ENCODE measurements at regions not wholly inside any gene's neighbourhood (a gene's known extent, or its start where the extent isn't known, plus 50 kb on each side); places are given as distances from the start of the nearest gene placed in this dataset.

DNA sequence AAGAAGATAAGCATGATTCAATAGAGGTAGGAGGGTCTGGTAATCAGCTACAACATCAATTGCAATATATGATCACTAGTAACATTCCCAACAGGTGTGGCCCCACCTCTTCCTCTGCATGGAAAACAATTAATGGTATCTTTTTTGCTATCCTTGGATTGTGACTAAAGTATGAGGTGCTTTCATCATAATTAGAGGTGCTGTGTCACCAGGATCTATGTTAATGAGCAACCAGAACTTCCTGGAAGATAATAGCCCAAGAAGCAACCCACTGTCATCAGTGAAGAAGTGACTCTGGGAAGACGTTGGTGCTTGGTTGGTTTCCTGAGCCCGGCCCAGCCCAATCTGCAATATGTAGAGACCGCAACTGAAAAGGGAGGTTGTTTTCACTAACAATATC lies 167.2 kb downstream of the SETD4 start:
- DNase-seq = no peak

DNA sequence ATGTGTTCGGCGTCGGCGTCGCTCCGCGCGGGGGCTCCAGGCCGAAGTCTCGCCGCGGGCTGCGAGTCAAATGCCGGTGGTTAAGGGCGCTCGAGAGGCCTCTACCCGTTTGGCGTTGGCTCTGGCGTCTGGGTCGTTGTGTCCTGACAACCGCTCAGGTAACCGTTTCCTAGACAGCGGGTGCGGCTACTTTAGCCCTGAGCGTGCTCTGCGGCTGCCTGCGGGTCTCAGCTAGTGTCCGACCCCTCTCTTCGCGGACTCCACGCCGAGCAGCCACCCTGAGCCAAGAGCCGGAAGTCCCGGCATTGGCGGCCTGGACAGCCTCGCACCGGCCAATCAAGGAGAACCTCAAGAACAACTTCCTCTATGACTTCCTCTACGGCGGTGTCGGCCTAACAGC lies 173.4 kb downstream of the SETD4 start:
- no peak for DNase-seq

DNA sequence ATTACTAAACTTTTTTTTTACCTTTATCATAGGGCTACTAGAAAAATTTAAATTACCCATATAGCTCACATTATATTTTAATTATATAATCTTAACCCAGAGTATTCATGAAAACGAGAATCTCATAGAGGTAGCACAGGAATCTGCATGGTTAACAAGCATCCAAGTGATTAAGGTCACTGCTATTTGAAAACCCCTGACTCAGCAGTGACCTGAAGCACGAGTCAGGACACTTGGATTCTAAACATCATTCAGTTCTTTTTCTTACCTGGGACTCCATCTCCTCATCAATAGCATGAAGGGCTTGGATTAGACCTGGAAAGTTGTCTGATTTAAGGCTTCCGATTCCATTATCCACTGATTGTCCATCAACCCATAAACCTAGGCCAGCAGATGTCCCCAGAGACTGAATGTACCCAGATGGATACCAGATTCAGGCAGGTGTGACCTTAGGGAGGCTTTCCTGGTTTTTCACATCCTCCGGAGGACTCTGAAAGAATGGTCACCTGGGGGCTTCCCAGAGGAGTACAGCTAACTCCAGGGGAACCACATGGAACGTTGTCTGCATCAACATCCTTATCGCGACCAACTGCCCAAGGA lies 174.3 kb downstream of the SETD4 start:
- DNase-seq = no peak

DNA sequence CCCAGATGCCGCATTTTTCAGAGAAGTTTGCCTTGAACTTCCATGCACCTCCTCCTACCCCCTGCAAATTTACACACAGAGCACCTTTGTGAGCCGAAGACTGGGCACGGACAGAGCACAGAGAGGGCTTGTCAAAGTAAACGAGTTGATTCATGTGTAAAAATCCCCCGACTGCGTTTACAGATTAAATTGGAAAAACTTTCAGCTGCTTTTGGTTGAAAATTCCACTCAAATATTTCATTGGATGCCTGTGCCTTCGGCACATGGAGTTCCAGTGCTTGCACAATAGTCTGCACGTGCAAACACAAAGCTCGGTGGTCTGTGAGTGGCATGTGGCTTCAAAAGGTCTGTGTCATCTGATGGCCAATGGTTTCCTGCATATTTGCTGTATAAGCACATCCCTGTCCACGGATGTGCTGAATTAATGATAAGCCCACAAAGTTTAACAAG lies 177.5 kb downstream of the SETD4 start:
- no peak for DNase-seq

DNA sequence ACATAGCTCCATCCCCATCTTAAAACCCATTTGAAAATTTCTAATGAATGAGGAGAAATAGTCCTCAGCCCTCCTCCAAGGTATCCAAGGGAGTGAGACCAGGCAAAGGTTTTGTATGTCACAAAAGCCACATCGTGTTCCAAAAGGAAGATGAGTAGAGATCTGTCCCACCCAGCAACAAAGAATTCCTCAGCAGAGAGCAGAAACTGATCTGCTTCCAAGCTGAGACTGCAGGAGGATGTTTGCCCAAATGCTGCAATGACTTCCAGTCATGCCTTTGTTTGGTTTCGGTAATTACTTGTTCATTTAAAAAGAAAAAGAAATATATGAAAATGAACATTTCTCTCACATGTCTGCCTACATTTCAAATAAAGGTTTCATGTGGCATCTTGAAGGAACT lies 186.9 kb downstream of the SETD4 start:
- DNase-seq = no peak

DNA sequence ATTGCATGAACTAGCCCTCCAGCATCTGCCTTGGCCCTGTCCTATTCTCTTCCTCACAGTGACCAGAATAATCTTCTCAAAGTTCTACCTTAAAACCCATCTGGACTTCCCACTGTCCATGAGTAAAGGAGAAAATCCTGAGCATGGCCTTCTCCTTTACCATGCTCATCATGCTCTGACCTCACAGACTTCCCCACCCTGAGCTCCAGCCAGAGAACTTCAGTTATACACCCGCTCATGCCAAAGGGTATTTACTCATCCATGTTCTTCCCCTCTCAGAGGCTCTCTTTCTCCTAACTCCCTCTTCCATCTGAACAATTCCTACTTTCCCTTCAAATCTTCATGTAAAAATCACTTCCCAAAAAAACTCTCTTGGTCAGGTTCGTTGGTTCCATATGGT lies 188.4 kb downstream of the SETD4 start:
- DNase-seq = no peak

DNA sequence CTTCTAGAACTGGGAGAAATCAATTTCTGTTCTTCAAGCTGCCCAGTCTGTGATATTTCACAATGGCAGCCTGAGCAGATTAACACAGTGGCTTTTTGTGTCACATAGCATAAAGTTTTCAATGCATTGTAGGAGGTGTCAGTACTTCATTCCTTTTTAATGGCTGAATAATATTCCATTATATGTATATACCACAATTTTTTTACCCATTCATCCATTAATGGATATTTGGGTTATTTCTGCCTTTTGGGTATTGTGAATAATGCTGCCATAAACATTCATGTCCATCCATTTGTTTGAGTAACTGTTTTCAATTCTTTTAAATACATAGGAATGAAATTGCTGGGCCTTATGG lies 191.5 kb downstream of the SETD4 start:
- no peak for DNase-seq

DNA sequence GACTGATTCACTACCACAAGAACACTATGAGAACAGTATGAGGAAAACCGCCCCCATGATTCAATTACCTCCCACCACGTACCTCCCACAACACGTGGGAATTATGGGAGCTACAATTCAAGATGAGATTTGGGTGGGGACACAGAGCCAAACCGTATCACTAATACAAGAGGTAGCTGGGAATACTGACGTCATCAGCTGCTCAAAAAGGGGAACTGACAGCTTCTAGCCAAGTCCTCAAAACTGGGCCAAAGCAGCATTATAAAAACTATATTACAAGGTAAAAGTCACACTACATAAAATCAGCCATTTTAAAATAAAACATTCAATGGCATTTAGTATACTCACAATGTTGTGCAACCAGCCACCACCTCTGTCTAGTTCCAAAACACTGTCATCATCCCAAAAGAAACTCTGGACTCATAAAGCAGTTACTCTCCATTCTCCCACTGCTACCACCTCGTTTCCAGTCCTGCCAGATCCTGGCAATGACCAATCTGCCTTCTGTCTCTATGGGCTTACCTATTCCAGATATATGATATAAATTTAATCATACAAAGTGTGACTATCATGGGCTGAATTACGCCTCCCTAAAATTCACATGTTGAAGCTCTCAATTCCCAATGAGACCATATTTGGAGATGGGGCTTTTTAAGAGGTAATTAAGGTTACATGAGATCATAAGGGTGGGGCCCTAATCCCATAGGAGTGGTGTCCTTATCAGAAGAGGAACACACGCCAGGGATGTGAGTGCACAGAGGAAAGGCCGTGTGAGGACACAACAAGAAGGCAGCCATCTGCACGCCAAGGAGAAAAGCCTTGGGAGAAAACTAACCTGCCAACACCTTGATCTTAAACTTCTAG lies 192.1 kb downstream of the SETD4 start:
- DNase-seq = no peak

DNA sequence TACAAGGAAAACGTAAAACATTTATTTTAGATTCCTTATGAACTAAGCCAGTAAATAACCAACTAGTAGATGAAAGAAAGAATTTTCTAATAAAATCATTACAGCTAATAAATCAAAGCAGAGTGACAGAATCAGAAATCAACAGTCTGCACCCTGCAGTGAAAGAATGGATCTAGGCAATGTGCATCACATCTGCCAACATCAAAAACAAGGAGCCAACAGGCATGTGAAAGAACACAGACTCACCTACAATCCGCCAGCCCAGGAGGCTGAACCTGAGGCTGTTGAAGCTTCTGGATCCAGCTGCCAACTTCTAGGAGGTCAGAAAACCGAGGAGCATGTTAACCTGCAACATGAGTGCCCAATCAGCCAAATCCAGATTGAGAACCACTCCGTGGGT lies 196.3 kb downstream of the SETD4 start:
- DNase-seq = no peak

DNA sequence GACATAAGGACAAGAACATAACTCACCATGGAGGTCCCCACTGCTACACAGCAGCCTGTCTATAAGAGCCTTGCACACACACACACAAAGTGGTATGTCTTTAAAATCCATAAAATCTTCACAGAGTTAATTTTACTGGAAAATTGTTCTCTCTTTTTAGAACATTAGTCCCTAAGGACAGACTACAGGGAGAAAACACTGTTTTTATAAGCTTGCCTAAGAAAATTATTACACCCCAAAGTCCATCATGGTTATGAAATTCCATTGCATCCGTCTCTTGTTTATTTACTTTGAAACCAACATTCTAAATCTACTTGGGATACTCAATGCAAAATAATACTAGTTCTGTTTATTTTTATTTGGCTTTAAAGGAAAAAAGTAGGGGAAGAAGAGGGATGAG lies 197.4 kb downstream of the SETD4 start:
- DNase-seq = no peak

DNA sequence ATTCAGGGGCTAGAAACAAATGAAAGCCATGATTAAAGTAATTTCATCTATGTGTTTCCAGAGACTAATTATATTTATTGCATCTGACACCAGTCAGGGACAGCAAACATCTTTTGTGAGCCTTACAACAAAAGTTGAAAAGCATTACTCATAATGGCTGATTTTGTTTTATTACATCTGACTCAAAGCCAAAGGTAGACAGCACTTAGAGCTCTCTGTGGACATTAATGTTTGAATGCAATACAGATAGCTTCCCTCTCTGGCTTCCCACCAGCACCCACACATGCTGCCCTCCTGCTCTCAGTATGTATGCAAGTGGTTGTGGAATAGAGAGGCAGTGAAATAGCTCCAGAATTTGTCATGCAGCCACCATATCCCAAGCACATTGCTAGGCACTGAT lies 198.7 kb downstream of the SETD4 start:
- no peak for DNase-seq

DNA sequence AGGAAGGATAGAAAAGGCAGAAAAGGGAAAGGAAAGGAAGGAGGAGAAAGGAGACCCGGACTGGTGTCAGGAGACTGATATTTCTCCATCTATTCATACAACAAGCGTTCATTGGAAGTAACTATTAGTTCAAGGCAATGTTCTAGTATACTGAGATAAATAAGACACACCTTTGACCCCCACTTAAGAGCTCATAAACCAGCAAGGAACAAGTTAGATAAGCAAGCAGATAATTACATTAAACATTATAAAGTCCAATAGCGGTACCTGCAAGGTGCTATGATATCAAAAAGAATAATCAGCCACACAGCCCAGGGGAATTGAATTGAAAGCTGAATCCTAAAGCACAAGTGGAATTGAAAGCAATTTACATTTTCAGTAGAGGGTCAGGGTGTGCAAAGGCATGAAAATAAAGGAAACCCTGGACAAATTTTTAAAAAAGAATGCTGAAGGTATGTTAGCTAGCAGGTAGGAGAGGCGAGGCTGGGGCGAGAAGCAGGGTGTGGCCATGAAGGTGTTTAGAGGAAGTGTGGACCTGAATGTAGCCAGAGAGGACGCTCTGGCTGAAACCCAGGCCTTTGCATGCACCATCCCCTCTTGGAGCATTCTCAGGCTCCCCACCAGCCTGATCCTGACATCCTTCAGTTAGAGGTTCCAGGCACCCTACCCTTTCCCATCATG lies 200.0 kb downstream of the SETD4 start:
- DNase-seq = no peak

DNA sequence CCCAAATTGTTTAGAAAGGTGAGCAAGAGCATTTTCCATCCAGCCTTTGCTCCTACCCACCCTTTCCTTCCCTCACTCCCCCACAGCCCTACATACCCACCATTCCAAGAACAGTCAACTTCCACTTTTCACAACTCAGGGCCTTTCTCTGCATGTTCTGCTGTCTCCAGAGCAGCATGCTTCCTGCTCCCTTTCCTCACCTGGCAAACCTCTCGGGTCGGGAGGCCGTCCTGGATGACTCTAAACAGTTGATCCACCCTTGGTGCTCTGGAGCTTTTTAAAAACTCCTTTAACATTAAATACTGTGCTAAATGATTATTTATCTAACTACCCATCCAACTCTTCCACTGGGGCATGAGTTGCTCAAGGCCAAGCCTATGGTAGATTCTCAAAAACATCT lies 200.6 kb downstream of the SETD4 start:
- DNase-seq = no peak

DNA sequence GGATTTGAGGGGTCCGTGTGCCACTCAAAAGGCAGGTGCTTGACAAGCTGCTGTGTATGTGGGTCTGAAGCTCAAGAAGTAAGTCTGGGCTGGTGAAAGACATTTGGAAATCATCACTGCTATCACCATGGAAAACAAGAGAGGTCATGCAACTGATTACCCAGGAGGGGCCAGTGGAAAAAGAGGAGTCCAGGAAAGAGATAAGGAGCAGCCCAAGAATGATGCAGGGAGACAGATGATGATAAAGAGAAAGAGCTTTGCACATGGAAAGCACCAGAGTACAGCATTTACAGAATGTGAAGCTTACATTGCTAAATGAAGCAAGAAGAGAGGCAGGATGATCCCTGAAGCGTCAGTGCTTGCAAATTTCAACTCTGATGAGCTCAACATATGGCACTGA lies 203.2 kb downstream of the SETD4 start:
- no peak for DNase-seq

DNA sequence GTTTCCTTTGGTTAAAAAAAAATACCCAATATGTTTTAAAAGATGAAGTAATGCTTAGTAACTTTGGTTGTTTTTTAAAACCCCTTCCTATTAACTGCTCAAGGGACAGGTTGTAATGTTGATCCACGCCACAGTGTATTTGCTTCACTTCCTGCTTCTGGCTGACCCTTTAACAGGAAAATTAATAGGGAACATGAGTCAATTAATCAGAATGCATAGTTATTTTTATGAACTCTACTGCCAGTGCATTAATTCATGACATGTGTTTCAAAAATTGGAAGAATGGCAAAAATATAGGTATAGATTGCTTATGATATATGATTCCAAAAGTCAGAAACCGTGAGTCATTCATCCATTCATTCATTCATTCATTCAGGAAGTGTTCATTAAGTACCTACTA lies 204.8 kb downstream of the SETD4 start:
- no peak for DNase-seq

DNA sequence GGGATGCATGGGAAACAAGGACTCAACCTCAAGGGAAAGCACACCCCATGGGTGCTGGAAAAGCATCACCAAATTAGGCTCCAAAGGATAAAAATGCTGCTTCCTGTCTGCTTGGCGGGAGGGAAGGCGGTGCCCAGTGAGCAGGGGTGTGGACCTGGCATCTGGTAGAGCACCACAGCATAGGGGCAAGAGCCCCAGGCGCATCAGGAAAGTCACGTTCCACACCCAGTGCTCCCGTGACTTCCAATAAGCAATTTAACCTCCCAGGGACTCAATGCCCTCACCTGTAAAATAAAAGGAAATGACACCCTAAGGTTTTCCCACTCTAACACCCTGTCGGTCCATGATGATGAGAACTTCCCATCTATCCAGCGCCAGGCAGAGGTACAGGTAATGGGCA lies 206.0 kb downstream of the SETD4 start:
- no peak for DNase-seq

DNA sequence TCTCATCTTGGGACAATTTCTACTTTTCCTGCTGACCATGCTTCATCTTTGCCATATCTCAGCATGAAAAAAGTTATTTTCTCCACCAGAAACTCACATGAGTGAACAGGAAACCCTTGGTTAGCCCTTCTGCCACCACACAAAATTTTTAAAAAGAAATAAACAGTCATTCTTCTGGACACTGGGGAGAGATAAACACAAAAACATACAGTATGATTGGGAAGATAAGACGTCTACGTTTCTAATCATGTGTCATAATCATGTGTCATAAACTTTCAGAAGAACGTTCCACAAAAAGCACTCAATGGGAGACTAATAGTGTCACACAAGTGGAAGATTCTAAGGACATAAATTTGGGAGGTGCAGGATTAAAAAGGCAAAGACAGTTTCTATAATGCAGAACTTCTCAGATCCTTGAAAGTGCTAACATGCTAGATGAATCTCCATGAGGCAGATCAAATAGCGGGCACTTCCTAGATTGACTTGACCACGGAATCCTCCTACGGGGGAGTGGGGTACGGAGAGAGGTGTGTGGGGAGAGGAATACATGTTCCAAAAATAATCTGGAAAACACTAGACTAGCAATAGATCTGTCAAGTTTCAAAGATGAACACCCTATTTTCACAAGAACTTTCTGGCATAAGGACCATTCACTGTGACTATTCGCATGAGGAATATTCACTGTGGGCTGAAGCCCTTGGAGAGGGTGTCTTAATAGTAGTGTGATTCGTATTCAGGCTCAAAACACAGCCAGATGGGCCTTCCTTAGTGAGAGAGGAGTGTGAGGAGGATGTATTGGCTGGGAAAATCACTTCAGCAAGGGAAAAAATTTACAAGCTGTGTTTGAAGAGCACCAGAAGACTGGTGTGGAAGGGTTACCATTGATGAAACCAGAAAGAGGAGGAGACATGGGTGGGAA lies 206.7 kb downstream of the SETD4 start:
- DNase-seq = no peak

DNA sequence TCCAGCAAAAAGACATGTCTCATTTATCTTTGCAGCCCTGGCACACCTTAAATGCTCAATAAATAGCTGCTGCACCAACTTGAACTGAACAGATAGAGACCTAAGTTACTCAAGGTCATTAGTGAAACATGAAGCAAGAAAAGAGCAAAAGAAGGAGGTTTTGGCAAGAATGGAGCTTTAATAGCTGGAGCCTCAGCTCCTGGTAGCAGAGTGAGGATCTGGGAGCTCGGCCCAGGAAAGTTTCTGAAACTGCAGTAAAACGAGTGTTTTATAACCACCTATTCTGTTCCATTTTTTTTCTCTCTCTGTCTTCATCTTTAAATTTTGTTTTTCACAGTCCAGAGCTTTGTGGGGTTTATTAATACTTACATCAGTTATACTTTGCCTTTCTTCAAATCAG lies 207.5 kb downstream of the SETD4 start:
- no peak for DNase-seq

DNA sequence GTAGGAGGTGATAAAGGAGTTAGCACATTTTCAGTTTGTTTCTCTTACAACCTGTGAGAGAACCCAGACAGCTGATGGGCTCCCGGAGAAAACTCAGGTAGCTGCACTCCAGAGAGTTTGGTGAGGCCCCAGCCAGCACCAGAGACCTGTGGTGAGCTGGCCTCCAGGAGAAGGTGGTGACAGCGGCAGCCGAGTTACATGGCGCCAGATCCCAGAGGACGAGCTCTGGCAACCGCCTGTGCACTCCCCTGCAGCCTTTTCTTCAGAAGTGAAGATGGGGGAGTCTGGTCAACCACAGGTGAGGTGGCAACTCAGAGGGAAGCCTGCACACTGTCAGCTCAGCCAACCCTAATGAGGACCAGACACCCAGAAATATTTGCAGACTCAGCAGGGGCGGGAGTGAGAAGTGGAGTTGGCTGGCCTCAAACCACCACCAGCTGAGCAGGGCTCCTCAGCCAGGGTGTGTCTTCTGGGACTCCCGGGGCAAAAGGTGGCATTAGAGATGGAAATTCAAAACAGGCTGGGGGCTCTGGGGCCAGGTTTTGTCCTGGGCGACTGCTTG lies 209.7 kb downstream of the SETD4 start:
- no peak for DNase-seq

DNA sequence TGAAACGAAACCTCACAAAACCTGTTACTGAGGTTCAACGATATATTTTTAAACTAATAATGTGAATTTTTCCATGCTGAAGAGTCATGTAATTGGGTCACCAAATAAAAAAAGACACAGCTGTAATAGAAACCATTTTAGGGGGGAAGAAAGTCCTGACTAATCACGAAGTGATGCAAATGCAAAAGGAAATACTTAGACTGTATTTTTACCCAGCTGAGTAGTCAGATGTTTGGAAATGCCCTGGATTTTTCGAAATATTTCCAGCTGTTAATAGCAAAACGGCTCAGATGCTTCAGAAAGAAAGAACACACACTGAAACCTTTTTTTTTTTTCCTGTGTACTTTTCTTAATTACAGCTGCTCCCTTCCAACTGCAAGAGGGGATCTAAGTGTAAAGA lies 210.3 kb downstream of the SETD4 start:
- DNase-seq = no peak

DNA sequence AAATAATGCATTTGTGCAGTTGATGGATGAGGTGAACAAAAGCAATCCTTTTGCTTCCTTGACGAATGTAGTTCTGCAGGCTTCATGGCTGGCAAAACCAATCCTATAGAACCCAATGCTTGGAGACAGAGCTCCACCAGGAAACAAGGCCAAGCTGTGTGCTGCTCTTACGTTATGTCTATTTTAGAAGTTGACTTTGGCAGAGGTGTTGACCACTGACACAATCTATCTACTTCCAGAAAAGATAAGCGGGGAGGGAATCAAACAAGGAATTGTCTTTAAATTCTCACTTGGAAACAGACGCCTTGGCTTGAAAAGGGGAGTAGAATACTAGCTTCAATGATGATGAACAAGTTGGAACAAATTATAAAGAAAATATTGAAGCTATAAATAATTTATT lies 211.2 kb downstream of the SETD4 start:
- no peak for DNase-seq

DNA sequence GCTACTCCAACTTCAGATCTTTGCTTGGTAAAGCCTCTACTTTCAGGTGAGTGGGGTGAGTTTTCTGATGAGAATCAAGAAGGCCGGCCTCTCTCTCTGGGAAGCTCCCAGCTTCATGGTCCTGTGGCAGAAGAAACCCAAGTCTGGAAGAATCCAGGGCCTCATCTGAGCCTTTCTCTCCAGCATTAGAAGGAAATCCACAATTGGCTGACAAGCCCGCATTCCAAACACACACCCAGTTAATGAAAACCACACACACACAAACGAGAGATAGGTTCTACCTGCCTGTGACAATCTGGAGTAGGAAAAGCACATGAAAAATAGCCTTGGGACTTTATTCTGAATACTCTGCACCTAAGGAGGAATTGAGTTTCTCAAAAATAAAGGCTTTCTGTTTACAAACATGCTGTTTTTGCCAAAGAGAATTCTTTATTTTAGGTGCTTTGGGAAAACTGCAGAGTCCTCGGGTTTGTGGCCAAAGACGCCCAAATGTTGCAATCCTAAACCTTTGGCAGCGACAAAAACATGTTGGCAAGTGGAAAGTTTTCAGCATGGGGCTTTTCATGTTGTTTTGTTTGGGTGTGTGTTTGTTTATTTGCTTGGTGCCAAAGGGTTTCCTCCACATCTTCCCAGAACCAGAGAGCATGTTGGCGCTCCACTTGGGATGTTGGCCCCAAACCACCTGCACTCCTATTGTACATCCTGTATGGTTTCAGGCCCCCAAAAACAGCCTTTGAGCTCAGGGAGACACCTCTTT lies 216.2 kb downstream of the SETD4 start:
- DNase-seq = no peak

All from SHP77 treated with DMSO at 0.1 percent for 48 hours (cell line).